ENCODE measurements at regions not wholly inside any gene's neighbourhood (a gene's known extent, or its start where the extent isn't known, plus 50 kb on each side); places are given as distances from the start of the nearest gene placed in this dataset.

- no peak for TF ChIP-seq CTCF (IDR thresholded peaks at IDR 0.05; ENCODE audit: borderline replicate concordance, extremely low read depth, insufficient read depth)
- Histone ChIP-seq H3K27ac (ENCODE audit: low read depth in 2 of 2, low read length in 2 of 2) (no peak overlapping the region), H3K27me3 (ENCODE audit: control insufficient read depth, insufficient read depth, low read length) (no peaks in the 10 kb centered on the region), H3K36me3 (ENCODE audit: control insufficient read depth in 2 of 3, insufficient read depth in 3 of 3, low read length in 3 of 3) (no peaks in the 10 kb centered on the region), H3K9me3 (ENCODE audit: control insufficient read depth in 2 of 3, insufficient read depth in 1 of 3, low read length in 3 of 3) (no peaks in the 10 kb centered on the region), H3K4me1 (ENCODE audit: control insufficient read depth in 2 of 3, insufficient read depth in 2 of 3, low read depth in 1 of 3, low read length in 3 of 3) (no peaks in the 10 kb centered on the region), H3K4me3 (ENCODE audit: low read length in 3 of 3) (no peak overlapping the region), H3K9ac (ENCODE audit: low read length in 3 of 3) (no peak overlapping the region)
- no peak for DNase-seq
- FAIRE-seq = no peak
- intact Hi-C loops (cut with DNase I) = no loop called here
Observed at GRCh38 chr10:108639010-108639409, 1284.3 kb downstream of the XPNPEP1 start.

- H3K27ac ChIP-seq (ENCODE audit: low read depth in 2 of 2, low read length in 2 of 2) = no peak overlapping the region
- H3K36me3 ChIP-seq (ENCODE audit: control insufficient read depth in 2 of 3, insufficient read depth in 3 of 3, low read length in 3 of 3) = no peaks in the 10 kb centered on the region
- FAIRE-seq (no peak), DNase-seq (peak in 2 of 5 donors; percentile 6 to 8)
- intact Hi-C loops (cut with DNase I) = no loop called here
- no peak overlapping the region for H3K9ac ChIP-seq (ENCODE audit: low read length in 3 of 3)
- no peak for TF ChIP-seq CTCF (IDR thresholded peaks at IDR 0.05; ENCODE audit: borderline replicate concordance, extremely low read depth, insufficient read depth)
- no peak overlapping the region for H3K4me3 ChIP-seq (ENCODE audit: low read length in 3 of 3)
- no peaks in the 10 kb centered on the region for H3K4me1 ChIP-seq (ENCODE audit: control insufficient read depth in 2 of 3, insufficient read depth in 2 of 3, low read depth in 1 of 3, low read length in 3 of 3)
- no peaks in the 10 kb centered on the region for H3K27me3 ChIP-seq (ENCODE audit: control insufficient read depth, insufficient read depth, low read length)
- H3K9me3 ChIP-seq (ENCODE audit: control insufficient read depth in 2 of 3, insufficient read depth in 1 of 3, low read length in 3 of 3) = no peaks in the 10 kb centered on the region
Observed at GRCh38 chr10:108638225-108638624, 1285.1 kb downstream of the XPNPEP1 start.

DNA sequence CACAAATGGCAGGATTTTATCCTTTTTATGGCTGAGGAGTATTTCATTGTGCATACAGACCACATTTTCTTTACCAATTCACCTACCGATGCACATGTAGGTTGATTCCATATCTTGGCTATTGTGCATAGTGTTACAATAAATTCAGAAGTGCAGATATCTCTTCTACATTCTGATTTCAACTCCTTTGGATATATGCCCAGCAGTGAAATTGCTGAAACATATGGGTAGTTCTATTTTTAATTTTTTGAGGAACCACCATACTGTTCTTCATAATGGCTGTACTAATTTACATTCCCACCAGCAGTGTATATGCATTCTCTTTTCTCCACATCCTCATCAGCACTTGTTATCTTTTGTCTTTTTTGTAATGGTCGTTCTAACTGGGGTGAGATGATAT is 1290.3 kb downstream of the XPNPEP1 start:
- FAIRE-seq (no peak), DNase-seq (no peak)
- H3K27ac ChIP-seq (ENCODE audit: low read depth in 2 of 2, low read length in 2 of 2) = no peak overlapping the region
- no peak for TF ChIP-seq CTCF (IDR thresholded peaks at IDR 0.05; ENCODE audit: borderline replicate concordance, extremely low read depth, insufficient read depth)
- no peaks in the 10 kb centered on the region for H3K9me3 ChIP-seq (ENCODE audit: control insufficient read depth in 2 of 3, insufficient read depth in 1 of 3, low read length in 3 of 3)
- H3K27me3 ChIP-seq (ENCODE audit: control insufficient read depth, insufficient read depth, low read length) = no peaks in the 10 kb centered on the region
- intact Hi-C loops (cut with DNase I) = no loop called here
- no peak overlapping the region for H3K9ac ChIP-seq (ENCODE audit: low read length in 3 of 3)
- no peaks in the 10 kb centered on the region for H3K36me3 ChIP-seq (ENCODE audit: control insufficient read depth in 2 of 3, insufficient read depth in 3 of 3, low read length in 3 of 3)
- no peak overlapping the region for H3K4me3 ChIP-seq (ENCODE audit: low read length in 3 of 3)
- H3K4me1 ChIP-seq (ENCODE audit: control insufficient read depth in 2 of 3, insufficient read depth in 2 of 3, low read depth in 1 of 3, low read length in 3 of 3) = no peaks in the 10 kb centered on the region

DNA sequence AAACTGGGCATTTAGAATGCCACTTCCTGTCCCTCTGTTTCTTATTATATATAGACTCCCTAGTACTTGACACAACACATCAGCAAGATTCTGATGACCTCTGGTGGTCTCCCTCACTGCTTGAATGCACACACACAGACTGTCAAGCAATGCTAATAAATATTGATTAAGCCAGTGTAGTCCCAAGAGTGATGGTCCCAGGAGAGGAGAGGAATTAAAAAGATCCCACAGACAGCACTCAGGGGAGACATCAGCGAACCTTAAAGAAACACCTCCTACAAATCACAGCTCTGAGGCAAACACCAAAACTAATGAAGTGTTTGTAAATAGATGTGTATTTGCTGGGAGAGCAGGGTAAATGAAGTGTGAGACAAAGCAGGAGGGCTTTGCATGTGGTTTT is 1291.2 kb downstream of the XPNPEP1 start:
- TF ChIP-seq CTCF (IDR thresholded peaks at IDR 0.05; ENCODE audit: borderline replicate concordance, extremely low read depth, insufficient read depth) = no peak
- no peaks in the 10 kb centered on the region for H3K36me3 ChIP-seq (ENCODE audit: control insufficient read depth in 2 of 3, insufficient read depth in 3 of 3, low read length in 3 of 3)
- FAIRE-seq (no peak), DNase-seq (no peak)
- H3K9me3 ChIP-seq (ENCODE audit: control insufficient read depth in 2 of 3, insufficient read depth in 1 of 3, low read length in 3 of 3) = no peaks in the 10 kb centered on the region
- intact Hi-C loops (cut with DNase I) = no loop called here
- H3K27me3 ChIP-seq (ENCODE audit: control insufficient read depth, insufficient read depth, low read length) = no peaks in the 10 kb centered on the region
- H3K4me1 ChIP-seq (ENCODE audit: control insufficient read depth in 2 of 3, insufficient read depth in 2 of 3, low read depth in 1 of 3, low read length in 3 of 3) = no peaks in the 10 kb centered on the region
- no peak overlapping the region for H3K9ac ChIP-seq (ENCODE audit: low read length in 3 of 3)
- H3K27ac ChIP-seq (ENCODE audit: low read depth in 2 of 2, low read length in 2 of 2) = no peak overlapping the region
- no peak overlapping the region for H3K4me3 ChIP-seq (ENCODE audit: low read length in 3 of 3)

All from kidney (tissue), 13 donors.